ENCODE measurements at regions not wholly inside any gene's neighbourhood (a gene's known extent, or its start where the extent isn't known, plus 50 kb on each side); places are given as distances from the start of the nearest gene placed in this dataset.

- no peak for TF ChIP-seq POLR2A (IDR thresholded peaks at IDR 0.05)
- no peak for TF ChIP-seq CTCF (IDR thresholded peaks at IDR 0.05)
- DNase-seq (ENCODE audit: low spot score in 2 of 2), result peak in 1 of 2 donors; percentile 41
- intact Hi-C loops (cut with DNase I; ENCODE audit: low total_unique reads), result no loop called here
- H3K4me3 ChIP-seq (ENCODE audit: low read depth, poor library complexity, severe bottlenecking), result no peak overlapping the region
- 22 to 30% methylated on average over 4 to 17 of the region's 17 CpGs for WGBS, 2 donors
These were observed 79.8 kb upstream of the NCAM1 start for GRCh38 chr11:112881461-112881860.

- 64 to 82% methylated on average over 6 of the region's 6 CpGs for WGBS, 2 donors
- no peak for DNase-seq (ENCODE audit: low spot score in 2 of 2)
- no peak overlapping the region for H3K4me3 ChIP-seq (ENCODE audit: low read depth, poor library complexity, severe bottlenecking)
- TF ChIP-seq CTCF (IDR thresholded peaks at IDR 0.05), result no peak
- no peak for TF ChIP-seq POLR2A (IDR thresholded peaks at IDR 0.05)
- intact Hi-C loops (cut with DNase I; ENCODE audit: low total_unique reads), result no loop called here
These were observed 78.5 kb upstream of the NCAM1 start for GRCh38 chr11:112882494-112883381.

GRCh38 chr11:112884012-112884767 is 77.0 kb upstream of the NCAM1 start:
- no peak for DNase-seq (ENCODE audit: low spot score in 2 of 2)
- intact Hi-C loops (cut with DNase I; ENCODE audit: low total_unique reads), result no loop called here
- H3K4me3 ChIP-seq (ENCODE audit: low read depth, poor library complexity, severe bottlenecking), result no peak overlapping the region
- WGBS, 2 donors, result 64 to 68% methylated on average over 5 of the region's 5 CpGs
- no peak for TF ChIP-seq CTCF (IDR thresholded peaks at IDR 0.05)
- TF ChIP-seq POLR2A (IDR thresholded peaks at IDR 0.05), result no peak

- no peak for DNase-seq (ENCODE audit: low spot score in 2 of 2)
These were observed 75.3 kb upstream of the NCAM1 start for GRCh38 chr11:112885744-112886433.

More at GRCh38 chr11:112885744-112886433, 75.3 kb upstream of the NCAM1 start:
- TF ChIP-seq CTCF (IDR thresholded peaks at IDR 0.05) (no peak), POLR2A (IDR thresholded peaks at IDR 0.05) (no peak)
- 72 to 81% methylated on average over 7 of the region's 7 CpGs for WGBS, 2 donors
- intact Hi-C loops (cut with DNase I; ENCODE audit: low total_unique reads), result no loop called here
- H3K4me3 ChIP-seq (ENCODE audit: low read depth, poor library complexity, severe bottlenecking), result no peak overlapping the region
